A549 (cell line): ENCODE measurements at regions not wholly inside any gene's neighbourhood (a gene's known extent, or its start where the extent isn't known, plus 50 kb on each side); places are given as distances from the start of the nearest gene placed in this dataset.

Experiments used
- BCL3 ChIP-seq: fragments of >200 bp; sonication (Bioruptor Twin); formaldehyde crosslinking; IDR thresholded peaks from 3 replicates; pipeline ENCODE4 v1.6.1; 2016
- CHD2 ChIP-seq: fragments of 150-350 bp; IDR thresholded peaks from 2 replicates; pipeline ENCODE4 v1.6.1; 2014; ENCODE audit warnings: low read length; ENCODE audit not compliant: partially characterized antibody
- CTCF ChIP-seq: fragments of >200 bp; sonication (Bioruptor Twin); formaldehyde crosslinking; IDR thresholded peaks from 3 replicates; pipeline ENCODE4 v1.5.1; 2016
- ELK1 ChIP-seq: fragments of 150-350 bp; IDR thresholded peaks from 2 replicates; pipeline ENCODE4 v1.6.1; 2014; ENCODE audit warnings: low read depth, mild to moderate bottlenecking, low read length
- HMGXB4 ChIP-seq: fragments of 250-450 bp; sonication (Bioruptor Pico); IDR thresholded peaks from 2 replicates; pipeline ENCODE4 v1.5.0; 2021; ENCODE audit warnings: mild to moderate bottlenecking, moderate library complexity, borderline replicate concordance
- JUNB ChIP-seq: fragments of >200 bp; sonication (Bioruptor Twin); formaldehyde crosslinking; IDR thresholded peaks from 2 replicates; pipeline ENCODE4 v1.6.1; 2016
- MYC ChIP-seq: IDR thresholded peaks from 2 replicates; pipeline ENCODE4 v1.6.1; 2012; ENCODE audit warnings: mild to moderate bottlenecking, inconsistent platforms, low read length, improper control_type of control experiment, borderline replicate concordance
- PBX3 ChIP-seq: IDR thresholded peaks from 2 replicates; pipeline ENCODE4 v1.6.1; 2012
- POLR2A ChIP-seq: IDR thresholded peaks from 2 replicates; pipeline ENCODE4 v1.6.1; 2012; ENCODE audit warnings: mild to moderate bottlenecking, low read length
- REST ChIP-seq: fragments of 200-600 bp; sonication (generic); IDR thresholded peaks from 2 replicates; pipeline ENCODE4 v1.6.1; 2016; ENCODE audit warnings: antibody characterized with exemption, mild to moderate bottlenecking, moderate library complexity
- SMC3 ChIP-seq: fragments of >200 bp; sonication (Bioruptor Twin); formaldehyde crosslinking; IDR thresholded peaks from 3 replicates; pipeline ENCODE4 v1.6.1; 2018; ENCODE audit warnings: inconsistent platforms
- USF2 ChIP-seq: fragments of 450-650 bp; IDR thresholded peaks from 2 replicates; pipeline ENCODE4 v1.6.1; 2014; ENCODE audit warnings: antibody characterized with exemption

GRCh38 chr5:158559643-158560042, 540.1 kb downstream of the EBF1 start:
- TF ChIP-seq SMC3 (no peak), CHD2 (no peak), ELK1 (no peak), PBX3 (no peak), CTCF (no peak), POLR2A (no peak), HMGXB4 (CRISPR knock-in tag) (no peak), JUNB (no peak), REST (no peak), USF2 (no peak), MYC (no peak), BCL3 (no peak)
